Stimulated activated CD4-positive, alpha-beta T cell treated with anti-CD3 and anti-CD28 coated beads, Interleukin-4, amount 100 ng/mL, for 48 hours (primary cell): ENCODE measurements at regions not wholly inside any gene's neighbourhood (a gene's known extent, or its start where the extent isn't known, plus 50 kb on each side); places are given as distances from the start of the nearest gene placed in this dataset.
"Not testable (repeated sequence)": the region's sequence is repeated elsewhere in the genome, so short reads cannot be mapped to it uniquely, and the experiment has no call there.

Experiments used
- DNase-seq, 2 donors: peaks; one replicate each; pipeline ENCODE4 v3.0.0-alpha.2; 2020; ENCODE audit warnings: low read depth in 2 of 2

DNA sequence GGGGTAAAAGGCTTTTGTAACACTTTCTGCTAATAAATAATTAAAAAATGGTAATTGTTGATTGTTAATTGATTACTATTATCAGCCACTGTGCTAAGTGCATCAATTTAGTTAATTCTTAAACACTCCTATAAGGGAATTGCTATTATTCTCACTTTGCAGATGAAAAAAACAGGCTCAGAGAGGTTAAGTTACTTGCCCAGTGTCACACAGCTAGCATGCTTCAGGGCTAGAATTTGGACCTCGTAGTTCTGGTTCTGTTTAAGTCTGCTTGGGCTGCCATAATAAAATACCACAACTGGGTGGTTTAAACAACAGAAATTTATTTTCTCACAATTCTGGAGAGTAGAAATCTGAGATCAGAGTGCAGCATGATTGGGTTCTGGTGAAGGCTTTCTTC is 164.8 kb upstream of the TBX18 start:
- DNase-seq, result no peak

GRCh38 chr6:84927551-84927950 is 163.2 kb upstream of the TBX18 start:
- DNase-seq, result no peak

- no peak for DNase-seq
These were observed 162.1 kb upstream of the TBX18 start for GRCh38 chr6:84926189-84927155.

GRCh38 chr6:84921891-84922290 is 157.5 kb upstream of the TBX18 start:
- DNase-seq, result no peak

- no peak for DNase-seq
These were observed 155.6 kb upstream of the TBX18 start for GRCh38 chr6:84920021-84920420.

DNA sequence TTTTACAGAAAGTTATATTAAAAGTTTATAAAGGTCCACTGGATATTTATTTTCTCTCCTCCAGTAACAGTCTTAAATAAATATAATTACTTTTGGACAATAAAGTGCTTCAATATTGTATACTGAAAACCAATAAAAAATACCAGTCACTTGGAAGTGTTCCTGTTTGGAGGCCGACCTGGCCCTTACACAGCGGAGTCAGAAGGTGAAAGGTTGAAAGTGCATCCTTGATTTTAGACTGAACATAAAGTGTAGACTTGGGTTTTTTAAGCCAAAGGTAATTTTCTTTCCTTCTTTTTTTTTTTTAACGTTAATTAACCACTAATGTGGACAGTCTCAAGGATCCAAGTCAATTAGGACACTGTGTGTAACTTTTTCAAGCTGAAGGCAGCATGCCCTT is 152.3 kb upstream of the TBX18 start:
- DNase-seq, result no peak

- DNase-seq, result no peak
These were observed 148.3 kb upstream of the TBX18 start for GRCh38 chr6:84912472-84913322.

GRCh38 chr6:84910906-84911607 is 146.7 kb upstream of the TBX18 start:
- DNase-seq, result no peak

- DNase-seq, result no peak
These were observed 144.0 kb upstream of the TBX18 start for GRCh38 chr6:84908304-84908904.

- no peak for DNase-seq
These were observed 142.1 kb upstream of the TBX18 start for GRCh38 chr6:84906514-84906913.

GRCh38 chr6:84905823-84906222 is 141.4 kb upstream of the TBX18 start:
- no peak for DNase-seq

GRCh38 chr6:84902354-84902928 is 138.0 kb upstream of the TBX18 start:
- DNase-seq, result no peak

DNA sequence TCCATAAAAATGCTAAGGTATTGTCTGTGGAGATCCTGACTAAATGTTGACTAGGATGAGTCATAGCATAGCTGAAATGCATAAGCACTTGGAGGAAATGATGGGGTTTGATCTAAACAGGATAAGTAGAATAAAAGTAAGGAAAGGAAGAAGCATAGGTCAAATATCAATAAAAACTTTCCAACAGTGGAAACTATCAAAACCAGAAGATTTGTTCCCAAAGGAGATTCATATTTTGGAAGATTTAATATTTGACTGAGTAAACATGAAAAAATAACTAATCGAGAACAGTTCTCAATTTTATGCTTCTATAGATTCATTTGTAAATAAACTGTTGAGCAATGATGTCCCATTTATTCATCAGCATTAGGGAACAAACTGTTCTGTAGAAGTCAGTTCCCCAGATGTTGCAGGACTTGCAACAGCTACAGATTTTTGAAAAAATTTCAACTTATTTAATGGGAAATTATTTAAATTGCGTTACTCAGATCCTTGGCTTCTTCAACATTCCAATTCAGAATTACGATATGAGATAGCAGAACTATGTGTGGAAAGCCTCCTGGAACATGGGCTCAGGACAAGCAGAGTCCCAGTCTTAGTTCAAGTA is 133.7 kb upstream of the TBX18 start:
- no peak for DNase-seq

DNA sequence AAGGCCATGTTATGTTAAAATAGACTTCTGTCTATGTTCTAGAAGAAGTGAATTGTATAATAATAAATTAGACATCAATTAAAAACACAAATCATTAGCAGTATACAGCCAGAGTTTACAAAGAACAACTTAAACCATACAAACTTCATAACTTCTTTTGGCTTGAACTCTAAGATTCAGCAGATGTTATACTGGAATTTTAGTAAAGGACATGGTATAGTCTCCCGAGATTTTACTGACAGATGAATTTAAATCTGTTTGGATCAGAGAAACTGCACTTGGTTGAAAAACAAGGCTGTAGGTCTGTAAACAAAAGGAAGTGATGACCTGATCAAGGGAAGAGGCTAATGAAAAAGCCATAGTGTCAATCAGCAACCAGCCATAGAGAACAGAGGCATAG is 132.6 kb upstream of the TBX18 start:
- no peak for DNase-seq

GRCh38 chr6:84892671-84893070 is 128.3 kb upstream of the TBX18 start:
- DNase-seq, result no peak

DNA sequence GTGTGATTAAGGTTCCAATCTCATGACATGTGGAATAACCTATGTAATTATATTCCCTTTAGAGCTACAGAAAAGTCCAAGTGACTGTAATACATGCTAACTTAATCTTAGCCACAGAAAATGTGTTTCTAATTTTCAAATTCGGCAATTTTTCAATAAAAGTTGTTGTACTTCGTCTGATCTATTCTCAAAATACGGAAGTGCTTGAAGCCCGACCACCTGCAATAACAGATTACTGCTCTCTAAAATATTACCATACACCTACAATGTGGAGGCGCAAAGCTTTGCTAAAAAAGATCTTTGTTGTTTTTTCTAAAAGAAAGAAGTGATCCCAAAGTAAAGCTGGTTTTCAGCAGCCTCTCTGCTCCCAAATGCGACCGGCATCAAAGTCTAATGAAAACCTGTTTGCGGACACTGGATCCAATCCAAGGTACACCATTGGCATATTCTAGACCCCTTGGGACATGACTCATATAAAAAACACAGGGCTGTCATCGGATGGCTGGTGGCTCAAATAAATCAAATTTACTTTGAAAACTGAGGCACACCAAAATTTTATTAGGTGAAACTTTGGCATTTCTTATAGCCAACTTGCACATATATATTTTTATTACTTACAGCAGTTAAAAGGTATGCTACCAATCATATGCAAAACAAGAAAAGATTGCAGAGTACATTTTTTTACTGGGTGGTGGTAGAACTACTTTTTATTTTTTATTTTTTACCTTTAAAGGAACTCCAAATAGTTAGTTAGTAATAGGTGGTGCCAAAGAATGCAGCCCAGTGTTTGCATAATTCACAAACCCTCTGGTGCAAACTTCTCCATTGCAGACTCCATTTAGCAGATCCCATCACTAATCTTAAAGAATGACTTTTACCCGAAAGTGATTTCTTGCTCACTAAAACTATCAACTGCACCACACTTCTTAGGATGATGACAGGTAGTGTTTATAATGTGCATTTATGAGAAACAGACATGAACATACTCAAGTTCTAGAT is 118.7 kb upstream of the TBX18 start:
- DNase-seq, result no peak

GRCh38 chr6:84879385-84879784 is 115.0 kb upstream of the TBX18 start:
- DNase-seq, result not testable (repeated sequence)

DNA sequence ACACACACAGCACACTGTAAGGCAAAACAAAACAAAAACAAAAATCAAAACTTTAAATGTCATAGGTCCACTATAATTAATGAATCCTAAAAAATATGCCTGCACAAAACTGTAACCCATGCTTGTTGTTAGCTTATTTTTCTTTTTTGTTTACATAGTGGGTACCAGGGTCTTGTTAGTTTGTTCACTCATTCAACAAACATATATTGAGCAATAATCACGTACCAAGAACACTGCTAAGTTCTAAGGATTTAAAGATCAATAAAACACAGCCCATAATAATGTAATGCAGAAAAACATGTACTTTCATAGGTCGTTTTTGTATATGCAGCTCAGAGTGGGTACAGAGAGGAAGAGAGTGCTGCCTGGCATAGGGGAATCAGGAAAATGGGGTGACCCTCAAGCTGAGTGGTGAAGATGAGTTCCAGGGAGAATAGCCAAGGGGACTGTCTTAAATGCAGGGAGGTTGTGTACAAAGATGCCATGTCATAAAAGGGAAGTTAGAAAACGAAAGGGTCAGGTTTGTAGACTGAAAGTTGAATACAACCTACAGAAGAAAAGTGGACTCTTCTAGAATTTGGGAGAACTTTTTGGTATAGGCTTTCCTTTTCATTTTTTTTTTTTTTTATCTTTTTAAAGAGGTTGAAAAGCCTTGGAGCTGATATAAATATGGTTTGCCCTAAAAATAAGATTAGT is 113.3 kb upstream of the TBX18 start:
- no peak for DNase-seq
